ENCODE measurements at regions not wholly inside any gene's neighbourhood (a gene's known extent, or its start where the extent isn't known, plus 50 kb on each side); places are given as distances from the start of the nearest gene placed in this dataset.

DNA sequence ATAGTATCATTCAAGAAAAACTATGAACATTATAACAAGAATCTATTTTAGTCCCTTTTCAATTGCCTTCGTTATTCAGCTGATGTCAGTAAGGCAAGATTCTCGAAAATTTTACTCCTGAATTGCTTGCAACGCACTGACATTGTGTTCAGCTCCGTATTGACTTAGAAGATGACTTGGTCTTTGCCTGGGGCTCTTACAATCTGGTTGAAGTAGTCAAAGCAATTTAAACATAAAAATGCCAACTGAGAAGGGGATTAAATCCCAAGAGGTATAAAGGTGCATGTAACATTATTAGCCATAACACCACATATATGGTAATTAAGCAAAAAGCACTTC, 507.1 kb downstream of the CENPC start:
- TF ChIP-seq, protein P1, sequence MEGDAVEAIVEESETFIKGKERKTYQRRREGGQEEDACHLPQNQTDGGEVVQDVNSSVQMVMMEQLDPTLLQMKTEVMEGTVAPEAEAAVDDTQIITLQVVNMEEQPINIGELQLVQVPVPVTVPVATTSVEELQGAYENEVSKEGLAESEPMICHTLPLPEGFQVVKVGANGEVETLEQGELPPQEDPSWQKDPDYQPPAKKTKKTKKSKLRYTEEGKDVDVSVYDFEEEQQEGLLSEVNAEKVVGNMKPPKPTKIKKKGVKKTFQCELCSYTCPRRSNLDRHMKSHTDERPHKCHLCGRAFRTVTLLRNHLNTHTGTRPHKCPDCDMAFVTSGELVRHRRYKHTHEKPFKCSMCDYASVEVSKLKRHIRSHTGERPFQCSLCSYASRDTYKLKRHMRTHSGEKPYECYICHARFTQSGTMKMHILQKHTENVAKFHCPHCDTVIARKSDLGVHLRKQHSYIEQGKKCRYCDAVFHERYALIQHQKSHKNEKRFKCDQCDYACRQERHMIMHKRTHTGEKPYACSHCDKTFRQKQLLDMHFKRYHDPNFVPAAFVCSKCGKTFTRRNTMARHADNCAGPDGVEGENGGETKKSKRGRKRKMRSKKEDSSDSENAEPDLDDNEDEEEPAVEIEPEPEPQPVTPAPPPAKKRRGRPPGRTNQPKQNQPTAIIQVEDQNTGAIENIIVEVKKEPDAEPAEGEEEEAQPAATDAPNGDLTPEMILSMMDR (IDR thresholded peaks at IDR 0.05) = no peak
- no peak for TF ChIP-seq POLR2AphosphoS5 (IDR thresholded peaks at IDR 0.05; ENCODE audit: low read depth, low read length)
- TF ChIP-seq, protein P2, sequence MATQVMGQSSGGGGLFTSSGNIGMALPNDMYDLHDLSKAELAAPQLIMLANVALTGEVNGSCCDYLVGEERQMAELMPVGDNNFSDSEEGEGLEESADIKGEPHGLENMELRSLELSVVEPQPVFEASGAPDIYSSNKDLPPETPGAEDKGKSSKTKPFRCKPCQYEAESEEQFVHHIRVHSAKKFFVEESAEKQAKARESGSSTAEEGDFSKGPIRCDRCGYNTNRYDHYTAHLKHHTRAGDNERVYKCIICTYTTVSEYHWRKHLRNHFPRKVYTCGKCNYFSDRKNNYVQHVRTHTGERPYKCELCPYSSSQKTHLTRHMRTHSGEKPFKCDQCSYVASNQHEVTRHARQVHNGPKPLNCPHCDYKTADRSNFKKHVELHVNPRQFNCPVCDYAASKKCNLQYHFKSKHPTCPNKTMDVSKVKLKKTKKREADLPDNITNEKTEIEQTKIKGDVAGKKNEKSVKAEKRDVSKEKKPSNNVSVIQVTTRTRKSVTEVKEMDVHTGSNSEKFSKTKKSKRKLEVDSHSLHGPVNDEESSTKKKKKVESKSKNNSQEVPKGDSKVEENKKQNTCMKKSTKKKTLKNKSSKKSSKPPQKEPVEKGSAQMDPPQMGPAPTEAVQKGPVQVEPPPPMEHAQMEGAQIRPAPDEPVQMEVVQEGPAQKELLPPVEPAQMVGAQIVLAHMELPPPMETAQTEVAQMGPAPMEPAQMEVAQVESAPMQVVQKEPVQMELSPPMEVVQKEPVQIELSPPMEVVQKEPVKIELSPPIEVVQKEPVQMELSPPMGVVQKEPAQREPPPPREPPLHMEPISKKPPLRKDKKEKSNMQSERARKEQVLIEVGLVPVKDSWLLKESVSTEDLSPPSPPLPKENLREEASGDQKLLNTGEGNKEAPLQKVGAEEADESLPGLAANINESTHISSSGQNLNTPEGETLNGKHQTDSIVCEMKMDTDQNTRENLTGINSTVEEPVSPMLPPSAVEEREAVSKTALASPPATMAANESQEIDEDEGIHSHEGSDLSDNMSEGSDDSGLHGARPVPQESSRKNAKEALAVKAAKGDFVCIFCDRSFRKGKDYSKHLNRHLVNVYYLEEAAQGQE (IDR thresholded peaks at IDR 0.05; ENCODE audit: insufficient read depth in 1 of 2, low read depth in 2 of 2, low read length in 1 of 2) = no peak

Measured in Panc1 (cell line).